H9 (cell line): ENCODE measurements at regions not wholly inside any gene's neighbourhood (a gene's known extent, or its start where the extent isn't known, plus 50 kb on each side); places are given as distances from the start of the nearest gene placed in this dataset.

Experiments
- DNase-seq: peaks from one replicate; pipeline ENCODE4 v3.0.0-alpha.2; 2017
- H2AFZ ChIP-seq: one replicate; pipeline ENCODE4 v1.6.1; 2013; ENCODE audit warnings: mild to moderate bottlenecking, low read length, control low read depth, moderate library complexity
- H2AK5ac ChIP-seq: 2 replicates; pipeline ENCODE4 v1.6.1; 2013; ENCODE audit warnings: low read length, control low read depth, mixed read lengths; ENCODE audit not compliant: insufficient read length
- H2BK120ac ChIP-seq: one replicate; pipeline ENCODE4 v1.6.1; 2013; ENCODE audit warnings: low read depth, mild to moderate bottlenecking, low read length, control low read depth, inconsistent platforms; ENCODE audit not compliant: poor library complexity, severe bottlenecking
- H2BK12ac ChIP-seq: 2 replicates; pipeline ENCODE4 v1.6.1; 2013; ENCODE audit warnings: low read length, control low read depth, mixed read lengths, low read depth; ENCODE audit not compliant: insufficient read length
- H2BK15ac ChIP-seq: 2 replicates; pipeline ENCODE4 v1.6.1; 2013; ENCODE audit warnings: low read depth, low read length, control low read depth
- H2BK20ac ChIP-seq: one replicate; pipeline ENCODE4 v1.6.1; 2013; ENCODE audit warnings: low read depth, mild to moderate bottlenecking, low read length, control low read depth, inconsistent platforms; ENCODE audit not compliant: poor library complexity, severe bottlenecking
- H2BK5ac ChIP-seq: 2 replicates; pipeline ENCODE4 v1.6.1; 2013; ENCODE audit warnings: low read length, control low read depth, mixed read lengths; ENCODE audit not compliant: insufficient read length
- H3K14ac ChIP-seq: 2 replicates; pipeline ENCODE4 v1.6.1; 2013; ENCODE audit warnings: low read length, control low read depth; ENCODE audit not compliant: insufficient read depth
- H3K18ac ChIP-seq: 2 replicates; pipeline ENCODE4 v1.6.1; 2013; ENCODE audit warnings: low read depth, mild to moderate bottlenecking, mixed read lengths, low read length, control low read depth; ENCODE audit not compliant: insufficient read length
- H3K23ac ChIP-seq: 2 replicates; pipeline ENCODE4 v1.6.1; 2013; ENCODE audit warnings: low read length, control low read depth, mixed read lengths, low read depth; ENCODE audit not compliant: insufficient read length
- H3K23me2 ChIP-seq: 2 replicates; pipeline ENCODE4 v1.6.1; 2013; ENCODE audit warnings: low read depth, mild to moderate bottlenecking, mixed read lengths, low read length, control low read depth; ENCODE audit not compliant: insufficient read length, poor library complexity, severe bottlenecking
- H3K27ac ChIP-seq: 2 replicates; pipeline ENCODE4 v1.5.1; 2013; ENCODE audit warnings: low read length, control low read depth, mixed read lengths, low read depth; ENCODE audit not compliant: insufficient read length
- H3K27me3 ChIP-seq: 2 replicates; pipeline ENCODE4 v1.6.1; 2013; ENCODE audit warnings: low read length, control low read depth, inconsistent platforms; ENCODE audit not compliant: insufficient read depth
- H3K4ac ChIP-seq: 2 replicates; pipeline ENCODE4 v1.6.1; 2013; ENCODE audit warnings: low read depth, mild to moderate bottlenecking, control low read depth, inconsistent platforms, low read length, moderate library complexity
- H3K4me1 ChIP-seq: 2 replicates; pipeline ENCODE4 v1.6.1; 2013; ENCODE audit warnings: low read length, control low read depth, inconsistent platforms; ENCODE audit not compliant: insufficient read depth
- H3K4me2 ChIP-seq: 2 replicates; pipeline ENCODE4 v1.6.1; 2013; ENCODE audit warnings: low read length, control low read depth, mixed read lengths; ENCODE audit not compliant: insufficient read length, insufficient read depth
- H3K56ac ChIP-seq: 2 replicates; pipeline ENCODE4 v1.6.1; 2013; ENCODE audit warnings: low read depth, mild to moderate bottlenecking, mixed read lengths, low read length, control low read depth; ENCODE audit not compliant: insufficient read length
- H3K79me1 ChIP-seq: 2 replicates; pipeline ENCODE4 v1.6.1; 2013; ENCODE audit warnings: low read depth, mild to moderate bottlenecking, moderate library complexity, low read length, control low read depth, inconsistent platforms; ENCODE audit not compliant: insufficient read depth, poor library complexity, severe bottlenecking
- H3K79me2 ChIP-seq: 2 replicates; pipeline ENCODE4 v1.6.1; 2013; ENCODE audit warnings: low read length, control low read depth, inconsistent platforms; ENCODE audit not compliant: insufficient read depth
- H3K9ac ChIP-seq: 2 replicates; pipeline ENCODE4 v1.6.1; 2013; ENCODE audit warnings: low read length, control low read depth, mixed read lengths; ENCODE audit not compliant: insufficient read length; ENCODE audit errors: extremely low read depth
- H3K9me3 ChIP-seq: one replicate; pipeline ENCODE4 v1.6.1; 2013; ENCODE audit warnings: low read depth, low read length, inconsistent platforms; ENCODE audit not compliant: control insufficient read depth
- H3T11ph ChIP-seq: one replicate; pipeline ENCODE4 v1.6.1; 2013; ENCODE audit warnings: mild to moderate bottlenecking, low read length, control low read depth, inconsistent platforms
- H4K20me1 ChIP-seq: one replicate; pipeline ENCODE4 v1.6.1; 2013; ENCODE audit not compliant: control insufficient read depth, insufficient read length, insufficient read depth
- H4K5ac ChIP-seq: 2 replicates; pipeline ENCODE4 v1.6.1; 2013; ENCODE audit warnings: low read depth, mild to moderate bottlenecking, mixed read lengths, low read length, control low read depth; ENCODE audit not compliant: insufficient read length
- H4K8ac ChIP-seq: replicated peaks from 2 replicates; pipeline ENCODE4 v1.6.1; 2013; ENCODE audit warnings: low read length, control low read depth, mixed read lengths, low read depth; ENCODE audit not compliant: insufficient read length
- H4K91ac ChIP-seq: 2 replicates; pipeline ENCODE4 v1.6.1; 2013; ENCODE audit warnings: low read depth, mild to moderate bottlenecking, moderate library complexity, mixed read lengths, low read length, control low read depth; ENCODE audit not compliant: insufficient read length
- H3K27ac Mint-ChIP-seq, 3 experiments: 2 replicates in 2 of 3; 3 replicates in 1 of 3; pipeline ENCODE4 v1.8.0; 2020 to 2021; ENCODE audit warnings: mixed read lengths in 3 of 3, mild to moderate bottlenecking in 1 of 3, moderate library complexity in 1 of 3
- H3K27me3 Mint-ChIP-seq: 2 replicates; pipeline ENCODE4 v1.8.0; 2021; ENCODE audit warnings: low read depth, mild to moderate bottlenecking, moderate library complexity, mixed read lengths
- H3K36me3 Mint-ChIP-seq, 3 experiments: 2 replicates in 2 of 3; 3 replicates in 1 of 3; pipeline ENCODE4 v1.8.0; 2020 to 2021; ENCODE audit warnings: low read depth in 3 of 3, mixed read lengths in 3 of 3; ENCODE audit not compliant: insufficient read depth in 1 of 3
- H3K4me1 Mint-ChIP-seq, 2 experiments: 2 replicates each; pipeline ENCODE4 v1.8.0; 2020; ENCODE audit warnings: mixed read lengths in 2 of 2
- H3K4me3 Mint-ChIP-seq, 2 experiments: 2 replicates in 1 of 2; 3 replicates in 1 of 2; pipeline ENCODE4 v1.8.0; 2020 to 2021; ENCODE audit warnings: mild to moderate bottlenecking in 2 of 2, mixed read lengths in 2 of 2, moderate library complexity in 1 of 2
- H3K9me3 Mint-ChIP-seq, 2 experiments: 2 replicates in 1 of 2; 3 replicates in 1 of 2; pipeline ENCODE4 v1.8.0; 2020; ENCODE audit warnings: mild to moderate bottlenecking in 2 of 2, mixed read lengths in 2 of 2, moderate library complexity in 1 of 2
- WGBS: extraction: QIAGEN DNeasy Blood & Tissue Kit; methylation state at CpG from one replicate; pipeline ENCODE4 v1.1.7; 2013; ENCODE audit warnings: missing lambda C conversion rate, low lambda C conversion rate, mixed read lengths; ENCODE audit not compliant: insufficient read length; ENCODE audit errors: extremely low coverage; 5-methylcytosine and 5-hydroxymethylcytosine counted together
- TF ChIP-seq, protein P1 (sequence below): fragments of 200-600 bp; sonication (generic); conservative IDR thresholded peaks from 3 replicates; pipeline ENCODE4 v1.8.0; 2021; ENCODE audit warnings: antibody characterized with exemption, mild to moderate bottlenecking

GRCh38 chr6:82584194-82584695 is 220.6 kb downstream of the TPBG start:
- Histone ChIP-seq H4K20me1 (no peaks in the 10 kb centered on the region), H3K56ac (no peak overlapping the region), H3K23ac (no peak overlapping the region), H2AK5ac (no peak overlapping the region), H2BK20ac (no peak overlapping the region), H3K9me3 (no peaks in the 10 kb centered on the region), H2BK12ac (no peak overlapping the region), H3K27ac (no peak overlapping the region), H2BK15ac (no peak overlapping the region), H3K4ac (no peak overlapping the region), H3K9ac (no peak overlapping the region), H2BK5ac (no peak overlapping the region), H3K23me2 (no peaks in the 10 kb centered on the region), H3K27me3 (no peaks in the 10 kb centered on the region), H4K8ac (no peak overlapping the region), H3K79me1 (no peaks in the 10 kb centered on the region), H3K14ac (no peak overlapping the region), H3K79me2 (no peaks in the 10 kb centered on the region), H4K91ac (no peak overlapping the region), H3K4me1 (peaks cover 2% of the 10 kb centered on the region; the same call in 1 of the 2 replicates), H3K4me2 (no peak overlapping the region), H3T11ph (no peak overlapping the region), H2AFZ (no peak overlapping the region), H3K18ac (no peak overlapping the region), H2BK120ac (no peak overlapping the region), H4K5ac (no peak overlapping the region)
- Mint-ChIP-seq H3K27me3 (no peaks in the 10 kb centered on the region), H3K36me3 (no peaks in the 10 kb centered on the region), H3K4me3 (no peak overlapping the region), H3K9me3 (no peaks in the 10 kb centered on the region), H3K27ac (no peak overlapping the region), H3K4me1 (peaks cover 22 to 26% of the 10 kb centered on the region in 2 experiments)
- WGBS, result no CpG with 5 or more reads among the region's 6 CpGs
- DNase-seq, result no peak
- TF ChIP-seq, protein P1, sequence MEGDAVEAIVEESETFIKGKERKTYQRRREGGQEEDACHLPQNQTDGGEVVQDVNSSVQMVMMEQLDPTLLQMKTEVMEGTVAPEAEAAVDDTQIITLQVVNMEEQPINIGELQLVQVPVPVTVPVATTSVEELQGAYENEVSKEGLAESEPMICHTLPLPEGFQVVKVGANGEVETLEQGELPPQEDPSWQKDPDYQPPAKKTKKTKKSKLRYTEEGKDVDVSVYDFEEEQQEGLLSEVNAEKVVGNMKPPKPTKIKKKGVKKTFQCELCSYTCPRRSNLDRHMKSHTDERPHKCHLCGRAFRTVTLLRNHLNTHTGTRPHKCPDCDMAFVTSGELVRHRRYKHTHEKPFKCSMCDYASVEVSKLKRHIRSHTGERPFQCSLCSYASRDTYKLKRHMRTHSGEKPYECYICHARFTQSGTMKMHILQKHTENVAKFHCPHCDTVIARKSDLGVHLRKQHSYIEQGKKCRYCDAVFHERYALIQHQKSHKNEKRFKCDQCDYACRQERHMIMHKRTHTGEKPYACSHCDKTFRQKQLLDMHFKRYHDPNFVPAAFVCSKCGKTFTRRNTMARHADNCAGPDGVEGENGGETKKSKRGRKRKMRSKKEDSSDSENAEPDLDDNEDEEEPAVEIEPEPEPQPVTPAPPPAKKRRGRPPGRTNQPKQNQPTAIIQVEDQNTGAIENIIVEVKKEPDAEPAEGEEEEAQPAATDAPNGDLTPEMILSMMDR, result no peak
